Cerebellar nuclear complex (tissue), 1 donor: ENCODE measurements at regions not wholly inside any gene's neighbourhood (a gene's known extent, or its start where the extent isn't known, plus 50 kb on each side); places are given as distances from the start of the nearest gene placed in this dataset.
"Not testable (repeated sequence)": the region's sequence is repeated elsewhere in the genome, so short reads cannot be mapped to it uniquely, and the experiment has no call there.

ENCODE experiments used
- DNase-seq, 2 experiments: peaks; one replicate each; lab custom pipeline; 2025; lab: John Stamatoyannopoulos, UW

DNA sequence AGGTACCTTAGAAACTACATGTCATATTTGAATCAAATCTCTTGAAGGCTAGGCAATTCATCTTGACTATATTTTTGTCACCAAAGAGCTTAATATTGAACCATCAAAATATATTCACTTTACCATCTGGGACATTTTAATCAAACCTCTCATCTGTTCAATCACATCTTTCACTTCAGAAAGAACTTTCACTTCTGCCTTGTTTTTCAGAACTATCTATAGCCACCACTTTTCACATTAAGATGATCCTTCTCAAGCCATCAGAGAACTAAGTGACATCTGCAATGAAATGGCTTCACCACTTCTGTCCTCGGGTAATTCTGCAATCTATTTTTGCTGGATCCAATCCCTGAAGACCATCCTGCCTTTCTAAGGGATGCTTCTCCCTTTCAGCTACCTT is 57.8 kb downstream of the OR2B2 start:
- DNase-seq: no peak

DNA sequence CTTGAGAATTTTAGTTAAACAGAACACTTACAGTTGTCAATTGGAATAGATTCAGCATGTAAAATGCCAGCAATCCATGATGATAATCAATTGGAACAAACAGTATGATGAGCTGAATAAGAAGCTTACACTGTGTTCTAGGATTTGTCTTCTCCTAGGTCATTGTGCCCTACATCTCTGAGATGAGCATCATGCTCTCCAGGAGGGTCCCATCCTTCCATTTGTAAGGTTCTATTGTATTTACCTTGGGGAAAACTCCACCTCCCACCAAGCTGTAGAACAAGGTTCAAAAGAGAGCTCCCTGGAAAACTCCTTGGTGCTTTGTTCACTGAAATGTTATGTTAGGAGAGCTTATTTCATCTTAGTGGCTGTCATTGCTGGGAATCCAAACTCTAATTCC is 60.8 kb downstream of the OR2B2 start:
- DNase-seq: no peak

DNA sequence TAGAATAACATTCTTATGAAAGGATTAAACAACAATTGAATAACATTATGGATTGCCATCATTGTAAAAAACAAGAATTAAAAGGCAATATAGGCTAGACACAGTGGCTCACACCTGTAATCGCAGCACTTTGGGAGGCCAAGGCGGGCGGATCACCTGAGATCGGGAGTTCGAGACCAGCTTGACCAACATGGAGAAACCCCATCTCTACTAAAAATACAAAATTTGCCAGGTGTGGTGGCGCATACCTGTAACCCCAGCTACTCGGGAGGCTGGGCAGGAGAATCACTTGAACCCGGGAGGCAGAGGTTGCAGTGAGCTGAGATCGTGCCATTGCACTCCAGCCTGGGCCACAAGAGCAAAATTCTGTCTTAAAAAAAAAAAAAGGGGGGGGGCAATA is 63.2 kb downstream of the OR2B2 start:
- DNase-seq: not testable (repeated sequence)

- DNase-seq: no peak
These were observed 64.5 kb downstream of the OR2B2 start for GRCh38 chr6:27847706-27848105.

DNA sequence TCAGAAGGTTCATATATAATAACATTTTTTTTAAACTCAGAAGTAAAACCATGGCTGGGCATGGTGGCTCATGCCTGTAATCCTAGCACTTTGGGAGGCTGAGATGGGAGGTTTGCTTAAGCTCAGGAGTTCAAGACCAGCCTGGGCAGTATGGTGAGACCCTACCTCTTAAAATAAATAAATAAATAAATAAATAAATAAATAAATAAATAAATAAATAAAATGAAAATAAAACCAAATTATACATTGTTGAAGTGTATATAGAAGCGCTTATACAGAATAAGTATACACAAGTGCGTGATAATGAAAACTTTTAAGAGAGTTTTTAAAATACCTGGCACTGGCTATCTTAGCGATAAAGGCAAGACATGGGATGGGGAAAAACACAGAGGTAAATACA is 71.6 kb downstream of the OR2B2 start:
- DNase-seq: no peak

GRCh38 chr6:27839626-27840475 is 72.3 kb downstream of the OR2B2 start:
- no peak for DNase-seq

- no peak for DNase-seq
These were observed 73.1 kb downstream of the OR2B2 start for GRCh38 chr6:27838945-27839625.

DNA sequence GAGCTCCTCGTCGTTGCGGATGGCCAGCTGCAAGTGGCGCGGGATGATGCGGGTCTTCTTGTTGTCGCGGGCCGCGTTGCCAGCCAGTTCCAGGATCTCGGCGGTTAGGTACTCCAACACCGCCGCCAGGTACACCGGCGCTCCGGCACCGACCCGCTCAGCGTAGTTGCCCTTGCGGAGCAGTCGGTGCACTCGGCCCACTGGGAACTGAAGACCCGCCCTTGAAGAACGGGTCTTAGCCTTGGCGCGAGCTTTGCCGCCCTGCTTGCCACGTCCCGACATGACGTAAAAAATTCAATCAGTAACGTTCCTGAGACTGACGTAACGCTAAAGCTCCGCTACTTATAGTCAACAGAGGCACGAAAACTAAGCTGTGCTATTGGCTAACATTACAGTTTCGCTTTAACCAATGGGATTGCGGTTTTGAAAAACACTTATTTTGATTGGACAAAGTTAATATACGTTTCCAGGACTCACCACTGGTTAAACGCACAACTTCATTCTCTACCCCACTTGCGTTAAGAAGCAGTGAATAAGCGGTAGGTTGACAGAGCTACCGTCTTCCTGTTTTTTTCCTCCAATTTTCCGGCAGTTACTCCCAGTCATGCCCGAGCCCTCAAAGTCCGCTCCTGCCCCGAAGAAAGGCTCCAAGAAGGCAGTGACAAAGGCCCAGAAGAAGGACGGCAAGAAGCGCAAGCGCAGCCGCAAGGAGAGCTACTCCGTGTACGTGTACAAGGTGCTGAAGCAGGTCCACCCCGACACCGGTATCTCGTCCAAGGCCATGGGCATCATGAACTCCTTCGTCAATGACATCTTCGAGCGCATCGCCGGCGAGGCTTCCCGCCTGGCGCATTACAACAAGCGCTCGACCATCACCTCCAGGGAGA is 73.9 kb downstream of the OR2B2 start:
- peak; percentile 85 to 88 for DNase-seq

DNA sequence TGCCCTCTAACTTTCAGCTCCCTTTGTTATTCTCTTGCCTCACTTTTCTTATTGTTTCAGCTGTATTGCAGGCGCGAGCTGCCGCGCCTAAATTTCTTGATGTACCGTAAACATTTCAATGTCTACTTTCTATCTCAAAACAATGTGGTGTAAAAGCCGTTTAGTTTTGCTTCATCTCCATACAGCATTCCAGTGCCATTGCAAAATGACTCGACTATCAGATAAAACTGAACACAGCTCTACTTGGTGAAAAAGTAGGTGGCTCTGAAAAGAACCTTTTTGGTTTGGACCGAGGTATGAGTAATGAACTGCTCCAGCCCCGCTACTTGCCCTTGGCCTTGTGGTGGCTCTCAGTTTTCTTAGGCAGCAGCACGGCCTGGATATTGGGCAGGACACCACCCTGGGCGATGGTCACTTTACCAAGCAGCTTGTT is 74.6 kb downstream of the OR2B2 start:
- DNase-seq: peak in 1 of 2 experiments; percentile 37

GRCh38 chr6:27836783-27837624 is 75.2 kb downstream of the OR2B2 start:
- peak in 1 of 2 experiments; percentile 34 for DNase-seq

- no peak for DNase-seq
These were observed 75.9 kb downstream of the OR2B2 start for GRCh38 chr6:27836141-27836782.

DNA sequence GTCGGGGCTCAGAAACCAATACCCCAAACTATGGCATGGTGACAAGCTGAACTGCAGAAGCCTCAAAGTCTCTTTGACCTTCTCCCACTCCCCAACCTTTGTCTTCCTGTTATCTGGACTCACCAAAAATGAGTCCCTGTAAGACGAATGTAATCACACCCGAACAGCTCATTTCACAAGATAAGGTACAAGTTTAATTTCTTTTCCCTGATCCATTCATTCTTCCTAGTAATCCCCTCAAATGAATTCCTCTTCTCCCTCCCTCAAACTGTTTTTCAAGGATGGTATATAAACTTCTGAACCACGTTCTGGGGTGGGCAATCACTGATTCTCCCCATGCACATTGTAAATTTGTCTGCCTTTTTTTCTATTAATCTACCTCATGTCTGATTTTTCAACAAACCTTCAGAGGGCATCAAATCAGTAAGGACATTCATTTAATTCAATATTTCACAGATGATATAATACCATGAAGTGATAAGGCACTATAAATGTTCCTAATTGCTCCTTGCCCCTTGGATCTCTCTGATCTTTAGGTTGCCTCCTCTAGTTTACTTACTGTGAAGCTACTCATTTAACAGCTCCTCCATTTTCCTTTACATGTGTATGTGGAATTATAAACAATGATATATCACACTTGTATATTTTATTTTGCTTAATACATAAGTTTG is 77.2 kb downstream of the OR2B2 start:
- no peak for DNase-seq

DNA sequence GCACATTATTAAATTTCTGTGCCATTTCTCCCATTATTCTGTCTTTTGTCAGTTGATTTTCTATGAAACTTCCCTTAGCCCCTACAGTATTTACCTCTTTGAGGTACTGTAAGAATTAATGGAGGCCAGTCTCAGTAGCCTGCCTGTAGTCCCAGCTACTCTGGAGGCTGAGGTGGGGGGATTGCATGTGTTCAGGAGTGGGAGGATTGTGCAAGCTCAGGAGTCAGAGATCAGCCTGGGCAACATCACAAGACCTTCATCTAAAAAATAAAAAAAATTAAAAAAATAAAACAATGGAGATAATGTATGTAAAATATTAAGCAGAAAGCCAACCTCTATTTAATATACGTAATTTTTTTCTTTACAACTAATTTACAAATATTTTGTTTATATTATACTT is 77.8 kb downstream of the OR2B2 start:
- DNase-seq: no peak

- not testable (repeated sequence) for DNase-seq
These were observed 80.6 kb downstream of the OR2B2 start for GRCh38 chr6:27831434-27832081.

DNA sequence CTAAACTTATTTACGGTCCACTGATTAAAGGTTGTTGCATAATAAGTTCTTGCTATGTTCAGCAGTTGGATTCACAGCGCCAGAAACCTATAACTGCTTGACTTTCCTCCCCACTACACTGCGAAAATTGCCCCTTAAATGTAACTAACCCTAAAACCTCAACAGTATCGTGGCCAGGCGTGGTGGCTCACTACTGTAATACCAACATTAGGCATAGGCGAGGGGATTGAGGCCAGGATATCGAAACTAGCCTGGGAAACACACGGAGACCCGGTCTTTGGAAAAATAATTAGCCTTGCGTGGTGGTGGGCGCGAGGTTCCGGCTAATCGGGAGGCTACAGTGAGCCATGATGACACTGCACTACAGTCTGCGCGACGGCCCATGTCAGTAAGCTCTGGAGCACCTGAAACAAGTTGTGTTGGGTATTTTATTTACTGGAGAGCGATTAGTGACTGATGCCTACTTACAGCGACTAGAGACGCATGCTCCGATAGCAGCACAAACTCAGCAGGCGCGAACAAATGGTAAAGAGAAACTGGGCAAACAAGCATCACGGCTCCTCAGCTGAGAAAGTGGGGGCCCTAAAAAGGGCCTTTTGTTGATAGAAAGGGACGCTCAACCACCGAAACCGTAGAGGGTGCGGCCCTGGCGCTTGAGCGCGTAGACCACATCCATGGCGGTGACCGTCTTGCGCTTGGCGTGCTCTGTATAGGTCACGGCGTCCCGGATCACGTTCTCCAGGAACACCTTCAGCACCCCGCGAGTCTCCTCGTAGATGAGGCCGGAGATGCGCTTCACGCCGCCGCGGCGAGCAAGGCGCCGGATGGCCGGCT is 81.4 kb downstream of the OR2B2 start:
- DNase-seq: not testable (repeated sequence)

GRCh38 chr6:27830212-27830599 is 82.0 kb downstream of the OR2B2 start:
- DNase-seq: no peak

DNA sequence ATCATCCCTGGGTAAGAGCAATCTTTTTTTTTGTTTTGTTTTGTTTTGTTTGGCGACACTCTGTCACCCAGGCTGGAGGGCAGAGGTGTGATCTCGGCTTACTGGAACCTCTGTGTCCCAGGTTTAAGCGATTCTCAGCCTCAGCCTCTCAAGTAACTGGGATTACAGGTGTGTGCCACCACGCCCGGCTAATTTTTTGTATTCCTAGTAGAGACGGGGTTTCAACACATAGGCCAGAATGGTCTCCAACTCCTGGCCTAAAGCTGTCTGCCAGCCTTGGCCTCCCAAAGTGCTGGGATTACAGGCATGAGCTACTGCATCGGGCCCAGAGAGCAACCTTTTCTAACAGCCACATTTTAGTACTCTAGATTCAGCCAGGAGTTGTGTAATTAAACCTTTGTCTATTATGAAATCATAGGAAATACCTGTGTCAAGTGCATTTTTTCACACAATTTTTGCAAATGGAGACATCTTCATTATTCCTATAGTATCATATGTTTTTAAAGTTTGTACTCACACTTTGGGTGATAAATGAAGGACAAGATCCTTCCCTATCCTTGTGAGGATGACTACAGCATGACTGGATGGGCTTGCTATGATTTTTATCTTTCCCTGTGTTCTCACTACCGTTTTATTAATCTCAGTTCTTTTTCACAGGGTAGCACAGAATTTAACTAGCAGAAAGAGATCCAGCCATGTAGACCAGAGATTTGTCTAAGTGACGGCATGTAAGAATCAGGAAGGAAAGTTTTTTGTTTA is 82.6 kb downstream of the OR2B2 start:
- no peak for DNase-seq

GRCh38 chr6:27827477-27827876 is 84.7 kb downstream of the OR2B2 start:
- not testable (repeated sequence) for DNase-seq
